Sigmoid colon (tissue), 6 donors: ENCODE measurements at regions not wholly inside any gene's neighbourhood (a gene's known extent, or its start where the extent isn't known, plus 50 kb on each side); places are given as distances from the start of the nearest gene placed in this dataset.

Experiments used
- DNase-seq: peaks from one replicate; pipeline ENCODE4 v3.0.0-alpha.2; 2019
- H3K27ac ChIP-seq, 4 donors: fragments of 200-600 bp; sonication (generic); one replicate each; pipeline ENCODE4 v1.5.1; 2016 to 2019; ENCODE audit warnings: mild to moderate bottlenecking in 1 of 4
- H3K27me3 ChIP-seq, 3 donors: fragments of 200-600 bp; sonication (generic); one replicate each; pipeline ENCODE4 v1.5.1; 2019; ENCODE audit warnings: mild to moderate bottlenecking in 1 of 3
- H3K36me3 ChIP-seq, 4 donors: fragments of 200-600 bp; sonication (generic); one replicate each; pipeline ENCODE4 v1.5.1; 2016 to 2019
- H3K4me1 ChIP-seq, 4 donors: fragments of 200-600 bp; sonication (generic); one replicate each; pipeline ENCODE4 v1.5.1; 2017 to 2019
- H3K4me3 ChIP-seq, 4 donors: fragments of 200-600 bp; sonication (generic); one replicate each; pipeline ENCODE4 v1.5.1; 2017 to 2019; ENCODE audit warnings: mild to moderate bottlenecking in 2 of 4, moderate library complexity in 1 of 4
- H3K9me3 ChIP-seq, 4 donors: fragments of 200-600 bp in 3 of 4; sonication (generic) in 3 of 4; one replicate each; pipeline versions ENCODE4 v1.5.1 to v1.6.1; 2013 to 2019
- EP300 ChIP-seq, 4 donors: sonication (generic); formaldehyde crosslinking; IDR thresholded peaks; one replicate each; pipeline ENCODE4 v1.6.1; 2017; ENCODE audit warnings: antibody characterized with exemption in 4 of 4
- POLR2A ChIP-seq, 2 donors: fragments of 450-650 bp; IDR thresholded peaks; one replicate each; pipeline ENCODE4 v1.6.1; 2016; ENCODE audit warnings: antibody characterized with exemption in 2 of 2, mild to moderate bottlenecking in 2 of 2, moderate library complexity in 2 of 2
- POLR2AphosphoS5 ChIP-seq, 4 donors: sonication (generic); formaldehyde crosslinking; IDR thresholded peaks; one replicate each; pipeline ENCODE4 v1.6.1; 2017; ENCODE audit warnings: antibody characterized with exemption in 4 of 4
- WGBS, 2 donors: extraction: QIAGEN DNeasy Blood & Tissue Kit; methylation state at CpG; one replicate each; pipeline ENCODE4 v1.1.7; 2013; 5-methylcytosine and 5-hydroxymethylcytosine counted together
- intact Hi-C: fragments of 100-400 bp; cut with DNase I; formaldehyde crosslinking; loops from one replicate; pipeline ENCODE4 v1.15.1; 2023
- TF ChIP-seq, protein P1 (sequence below), 4 experiments: fragments of 450-650 bp in 3 of 4; fragments of 200-600 bp in 1 of 4; IDR thresholded peaks; one replicate each; pipeline ENCODE4 v1.5.1; 2016 to 2019; ENCODE audit warnings: antibody characterized with exemption in 4 of 4, mild to moderate bottlenecking in 3 of 4, moderate library complexity in 2 of 4
- donor health status: healthy with polysubstance abuse.
- donor health status: healthy.

DNA sequence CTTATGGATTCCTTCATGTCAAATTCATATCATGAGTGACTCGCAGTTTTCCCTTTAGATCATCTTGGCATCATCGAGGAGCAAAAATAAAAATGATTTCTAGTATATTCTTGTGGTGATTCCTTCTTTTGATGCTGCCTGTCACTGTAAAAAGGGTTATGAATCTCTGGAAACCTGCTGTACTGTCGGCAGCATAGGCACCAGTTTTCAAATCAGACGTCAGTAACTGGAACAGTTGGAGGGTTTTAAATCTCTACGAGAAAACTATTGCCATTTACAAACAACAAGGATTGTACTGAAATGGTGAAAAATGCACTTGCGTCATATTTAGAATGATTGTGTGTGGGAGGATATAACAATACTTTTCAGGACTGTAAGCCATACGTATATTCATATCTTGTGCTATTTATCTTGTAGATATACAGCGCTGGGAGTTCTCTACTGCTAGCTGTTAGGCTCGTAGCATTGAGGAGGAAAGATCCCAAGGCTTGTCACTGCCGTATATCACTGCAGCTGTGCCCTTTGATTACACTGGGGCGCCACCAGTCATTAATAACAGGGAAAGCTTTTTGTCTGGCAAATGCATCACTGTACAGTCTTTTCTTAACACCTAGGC is 320.7 kb downstream of the MTX2 start:
- no peak for DNase-seq
- TF ChIP-seq POLR2A (IDR thresholded peaks at IDR 0.05) (no peak), EP300 (IDR thresholded peaks at IDR 0.05) (no peak), POLR2AphosphoS5 (IDR thresholded peaks at IDR 0.05) (no peak)
- TF ChIP-seq, protein P1, sequence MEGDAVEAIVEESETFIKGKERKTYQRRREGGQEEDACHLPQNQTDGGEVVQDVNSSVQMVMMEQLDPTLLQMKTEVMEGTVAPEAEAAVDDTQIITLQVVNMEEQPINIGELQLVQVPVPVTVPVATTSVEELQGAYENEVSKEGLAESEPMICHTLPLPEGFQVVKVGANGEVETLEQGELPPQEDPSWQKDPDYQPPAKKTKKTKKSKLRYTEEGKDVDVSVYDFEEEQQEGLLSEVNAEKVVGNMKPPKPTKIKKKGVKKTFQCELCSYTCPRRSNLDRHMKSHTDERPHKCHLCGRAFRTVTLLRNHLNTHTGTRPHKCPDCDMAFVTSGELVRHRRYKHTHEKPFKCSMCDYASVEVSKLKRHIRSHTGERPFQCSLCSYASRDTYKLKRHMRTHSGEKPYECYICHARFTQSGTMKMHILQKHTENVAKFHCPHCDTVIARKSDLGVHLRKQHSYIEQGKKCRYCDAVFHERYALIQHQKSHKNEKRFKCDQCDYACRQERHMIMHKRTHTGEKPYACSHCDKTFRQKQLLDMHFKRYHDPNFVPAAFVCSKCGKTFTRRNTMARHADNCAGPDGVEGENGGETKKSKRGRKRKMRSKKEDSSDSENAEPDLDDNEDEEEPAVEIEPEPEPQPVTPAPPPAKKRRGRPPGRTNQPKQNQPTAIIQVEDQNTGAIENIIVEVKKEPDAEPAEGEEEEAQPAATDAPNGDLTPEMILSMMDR (IDR thresholded peaks at IDR 0.05), result no peak
- Histone ChIP-seq H3K4me1 (no peaks in the 10 kb centered on the region), H3K36me3 (no peaks in the 10 kb centered on the region), H3K4me3 (no peak overlapping the region), H3K27me3 (no peaks in the 10 kb centered on the region), H3K9me3 (no peaks in the 10 kb centered on the region), H3K27ac (no peak overlapping the region)
- intact Hi-C loops, result no loop called here
- WGBS, 2 donors, result 84 to 85% methylated on average over 11 of the region's 11 CpGs

DNA sequence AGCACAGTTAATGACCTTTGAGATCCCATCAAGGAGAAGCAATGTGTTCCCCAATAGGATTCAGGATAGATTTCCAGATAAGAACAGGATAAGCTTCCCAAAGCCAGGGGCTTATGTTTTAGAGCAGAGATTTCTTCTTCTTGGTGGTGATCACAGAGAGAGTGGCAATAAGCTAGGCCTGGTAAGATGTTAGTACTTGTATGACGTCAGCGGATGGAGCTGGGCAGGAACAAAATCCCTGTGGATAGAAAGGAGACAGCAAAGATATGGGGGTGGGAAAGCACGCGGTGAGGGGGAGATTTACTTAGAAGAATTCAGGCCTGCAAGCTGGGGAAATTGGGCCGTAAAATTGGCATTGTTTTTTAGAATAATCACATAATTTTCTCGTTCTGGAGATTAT is 323.0 kb downstream of the MTX2 start:
- TF ChIP-seq POLR2A (IDR thresholded peaks at IDR 0.05) (no peak), EP300 (IDR thresholded peaks at IDR 0.05) (no peak), POLR2AphosphoS5 (IDR thresholded peaks at IDR 0.05) (no peak)
- TF ChIP-seq, protein P1 (IDR thresholded peaks at IDR 0.05), result no peak
- Histone ChIP-seq H3K4me1 (no peaks in the 10 kb centered on the region), H3K27ac (no peak overlapping the region), H3K4me3 (no peak overlapping the region), H3K36me3 (no peaks in the 10 kb centered on the region), H3K9me3 (no peaks in the 10 kb centered on the region), H3K27me3 (no peaks in the 10 kb centered on the region)
- 94% methylated on average over 6 of the region's 6 CpGs for WGBS, 2 donors
- intact Hi-C loops, result no loop called here
- no peak for DNase-seq

DNA sequence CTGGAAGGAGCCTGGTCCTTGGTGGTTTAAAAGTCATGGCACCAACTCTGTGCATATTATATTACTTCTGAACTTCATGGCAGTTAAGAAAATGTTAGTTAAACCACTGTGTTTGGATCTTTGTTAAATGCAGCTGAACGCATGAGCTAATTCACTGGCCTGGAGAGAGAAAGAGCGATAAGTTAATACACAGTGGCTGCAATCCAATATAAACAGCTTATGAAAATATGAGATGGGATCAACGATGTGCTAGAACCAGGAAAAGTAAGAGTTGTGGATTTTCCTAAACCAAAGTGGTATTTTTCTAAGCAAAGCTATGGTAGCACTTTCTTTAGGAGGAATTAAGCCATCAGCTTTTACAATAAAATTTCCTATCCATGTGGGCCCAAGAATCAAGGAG is 326.7 kb downstream of the MTX2 start:
- WGBS, 2 donors, result 8 to 52% methylated on average over 3 of the region's 3 CpGs
- DNase-seq, result no peak
- intact Hi-C loops, result no loop called here
- TF ChIP-seq POLR2A (IDR thresholded peaks at IDR 0.05), result no peak
- TF ChIP-seq EP300 (IDR thresholded peaks at IDR 0.05), result no peak
- TF ChIP-seq, protein P1 (IDR thresholded peaks at IDR 0.05), result no peak
- no peak for TF ChIP-seq POLR2AphosphoS5 (IDR thresholded peaks at IDR 0.05)
- no peaks in the 10 kb centered on the region for H3K4me1 ChIP-seq
- no peaks in the 10 kb centered on the region for H3K9me3 ChIP-seq
- no peak overlapping the region for H3K4me3 ChIP-seq
- no peak overlapping the region for H3K27ac ChIP-seq
- no peaks in the 10 kb centered on the region for H3K36me3 ChIP-seq
- no peaks in the 10 kb centered on the region for H3K27me3 ChIP-seq

DNA sequence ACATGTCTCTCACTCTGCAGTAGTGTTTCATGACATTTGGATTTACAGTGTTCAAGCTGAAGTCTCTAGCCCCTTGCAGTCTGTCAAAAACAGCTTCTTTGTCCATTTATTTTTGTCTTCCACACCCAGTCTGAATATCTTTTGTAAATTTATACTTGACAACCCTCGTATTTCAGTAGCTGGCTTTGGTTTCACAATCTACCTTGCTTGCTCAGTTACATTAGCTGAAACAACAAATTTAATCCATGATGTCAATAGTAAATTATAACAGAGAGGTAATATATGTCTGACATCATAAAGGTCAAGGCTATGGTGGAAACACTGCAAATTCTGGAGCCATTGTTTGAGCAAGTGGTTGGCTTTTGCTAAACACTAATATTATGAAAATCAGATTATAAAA is 328.7 kb downstream of the MTX2 start:
- no peak overlapping the region for H3K4me3 ChIP-seq
- 67 to 80% methylated on average over 1 of the region's 1 CpG for WGBS, 2 donors

More for the DNA sequence above, 328.7 kb downstream of the MTX2 start:
- H3K9me3 ChIP-seq, result no peaks in the 10 kb centered on the region
- intact Hi-C loops, result no loop called here
- TF ChIP-seq POLR2A (IDR thresholded peaks at IDR 0.05) (no peak), POLR2AphosphoS5 (IDR thresholded peaks at IDR 0.05) (no peak), EP300 (IDR thresholded peaks at IDR 0.05) (no peak)
- TF ChIP-seq, protein P1 (IDR thresholded peaks at IDR 0.05), result no peak
- H3K27ac ChIP-seq, result no peak overlapping the region
- no peaks in the 10 kb centered on the region for H3K4me1 ChIP-seq
- DNase-seq, result no peak
- no peaks in the 10 kb centered on the region for H3K27me3 ChIP-seq
- H3K36me3 ChIP-seq, result no peaks in the 10 kb centered on the region
